H1 (cell line): ENCODE measurements at regions not wholly inside any gene's neighbourhood (a gene's known extent, or its start where the extent isn't known, plus 50 kb on each side); places are given as distances from the start of the nearest gene placed in this dataset.

Experiments
- CTCF ChIA-PET: fragments of 300-600 bp; sonication (Branson Sonifier 250); formaldehyde crosslinking; loops from one replicate; lab custom pipeline; 2021; ENCODE audit not compliant: partially characterized antibody; lab: Charles Lee
- POLR2A ChIA-PET: fragments of 300-600 bp; sonication (Branson Sonifier 250); formaldehyde crosslinking; loops from one replicate; lab custom pipeline; 2021; ENCODE audit warnings: inconsistent platforms; ENCODE audit not compliant: partially characterized antibody; lab: Charles Lee
- DNase-seq, 2 experiments: peaks; one replicate each; pipeline versions ENCODE4 v3.0.0 to v3.0.0-alpha.2; 2010 to 2022; ENCODE audit warnings: low spot score in 2 of 2, low read depth in 1 of 2, mixed read lengths in 1 of 2
- FAIRE-seq: peaks from 2 replicates; lab custom pipeline; 2011; peaks lifted over from hg19 to GRCh38; lab: Jason Lieb, UNC
- H2AFZ ChIP-seq: 2 replicates; pipeline ENCODE4 v1.8.1; 2012; ENCODE audit warnings: low read length, inconsistent platforms
- H2AK5ac ChIP-seq: 2 replicates; pipeline ENCODE4 v1.6.1; 2013; ENCODE audit warnings: low read depth, low read length
- H2BK120ac ChIP-seq: replicated peaks from 2 replicates; pipeline ENCODE3; 2013; ENCODE audit warnings: low read depth, low read length, inconsistent platforms
- H2BK12ac ChIP-seq: 2 replicates; pipeline ENCODE4 v1.6.1; 2013; ENCODE audit warnings: low read depth, low read length
- H2BK15ac ChIP-seq: 2 replicates; pipeline ENCODE4 v1.6.1; 2013; ENCODE audit warnings: low read length
- H2BK20ac ChIP-seq: 2 replicates; pipeline ENCODE4 v1.6.1; 2013; ENCODE audit warnings: low read length
- H2BK5ac ChIP-seq: 2 replicates; pipeline ENCODE4 v1.6.1; 2013; ENCODE audit warnings: low read depth, low read length
- H3K14ac ChIP-seq: 2 replicates; pipeline ENCODE4 v1.6.1; 2013; ENCODE audit warnings: inconsistent platforms; ENCODE audit not compliant: insufficient read length
- H3K18ac ChIP-seq: 2 replicates; pipeline ENCODE4 v1.6.1; 2013; ENCODE audit warnings: low read length; ENCODE audit errors: extremely low read depth
- H3K23ac ChIP-seq: 2 replicates; pipeline ENCODE4 v1.6.1; 2013; ENCODE audit warnings: inconsistent platforms; ENCODE audit not compliant: insufficient read length
- H3K23me2 ChIP-seq: 2 replicates; pipeline ENCODE4 v1.6.1; 2013; ENCODE audit warnings: low read depth, low read length
- H3K27ac ChIP-seq: 2 replicates; pipeline ENCODE4 v1.6.1; 2011; ENCODE audit warnings: low read depth, low read length, inconsistent platforms
- H3K27me3 ChIP-seq, 4 experiments: replicated peaks in 1 of 4; 1 replicate in 1 of 4; 2 replicates in 3 of 4; pipeline versions ENCODE4 v1.6.1 to v1.8.1; 2011 to 2013; ENCODE audit warnings: low read length in 3 of 4, mild to moderate bottlenecking in 3 of 4, inconsistent platforms in 2 of 4, mixed read lengths in 2 of 4, moderate library complexity in 1 of 4; ENCODE audit not compliant: control insufficient read depth in 3 of 4, insufficient read depth in 3 of 4; ENCODE audit errors: extremely low read depth in 1 of 4
- H3K36me3 ChIP-seq, 4 experiments: 2 replicates each; pipeline versions ENCODE4 v1.6.1 to v1.8.1; 2011 to 2013; ENCODE audit warnings: mild to moderate bottlenecking in 4 of 4, low read length in 3 of 4, moderate library complexity in 2 of 4, control low read depth in 1 of 4, inconsistent platforms in 1 of 4; ENCODE audit not compliant: insufficient read depth in 4 of 4, control insufficient read depth in 2 of 4
- H3K4ac ChIP-seq: replicated peaks from 2 replicates; pipeline ENCODE3; 2013; ENCODE audit warnings: low read length, low read depth, mixed read lengths, inconsistent platforms; ENCODE audit not compliant: insufficient read length
- H3K4me1 ChIP-seq, 4 experiments: replicated peaks in 1 of 4; 1 replicate in 1 of 4; 2 replicates in 3 of 4; pipeline versions ENCODE4 v1.6.1 to v1.8.1; 2011 to 2013; ENCODE audit warnings: low read length in 3 of 4, inconsistent platforms in 2 of 4, mixed read lengths in 1 of 4; ENCODE audit not compliant: insufficient read depth in 4 of 4, control insufficient read depth in 3 of 4
- H3K4me2 ChIP-seq, 2 experiments: 2 replicates each; pipeline versions ENCODE4 v1.6.1 to v1.8.1; 2011 to 2013; ENCODE audit warnings: low read depth in 2 of 2, low read length in 2 of 2, control low read depth in 1 of 2, inconsistent platforms in 1 of 2, mild to moderate bottlenecking in 1 of 2; ENCODE audit not compliant: insufficient read depth in 1 of 2
- H3K4me3 ChIP-seq, 4 experiments: fragments of 200-600, 300-600 bp in 1 of 4; sonication (generic), shearing (Covaris generic), sonication (Bioruptor Twin) in 1 of 4; 2 replicates each; pipeline versions ENCODE4 v1.5.1 to v1.8.1; 2011 to 2016; ENCODE audit warnings: low read length in 4 of 4, low read depth in 3 of 4, control low read depth in 2 of 4, inconsistent platforms in 2 of 4, mild to moderate bottlenecking in 2 of 4, mixed read lengths in 1 of 4, moderate library complexity in 1 of 4; ENCODE audit not compliant: insufficient read depth in 2 of 4; ENCODE audit errors: extremely low read depth in 1 of 4
- H3K56ac ChIP-seq: replicated peaks from 2 replicates; pipeline ENCODE3; 2013; ENCODE audit warnings: low read depth, mild to moderate bottlenecking, mixed read lengths, low read length, inconsistent platforms; ENCODE audit not compliant: insufficient read length
- H3K79me1 ChIP-seq: 2 replicates; pipeline ENCODE4 v1.6.1; 2013; ENCODE audit warnings: low read depth, low read length, control low read depth
- H3K79me2 ChIP-seq, 2 experiments: 2 replicates each; pipeline versions ENCODE4 v1.6.1 to v1.8.1; 2012 to 2013; ENCODE audit warnings: low read length in 2 of 2, mild to moderate bottlenecking in 2 of 2, inconsistent platforms in 1 of 2; ENCODE audit not compliant: insufficient read depth in 2 of 2, control insufficient read depth in 1 of 2
- H3K9ac ChIP-seq, 4 experiments: replicated peaks in 1 of 4; 1 replicate in 1 of 4; 2 replicates in 3 of 4; pipeline versions ENCODE4 v1.6.1 to v1.8.1; 2011 to 2013; ENCODE audit warnings: low read depth in 3 of 4, low read length in 3 of 4, control low read depth in 2 of 4, mild to moderate bottlenecking in 2 of 4, moderate library complexity in 2 of 4, inconsistent platforms in 1 of 4; ENCODE audit errors: extremely low read depth in 1 of 4
- H3K9me3 ChIP-seq, 2 experiments: 2 replicates each; pipeline versions ENCODE4 v1.6.1 to v1.8.1; 2012 to 2013; ENCODE audit warnings: mild to moderate bottlenecking in 2 of 2, moderate library complexity in 2 of 2, control low read depth in 1 of 2, inconsistent platforms in 1 of 2, low read depth in 1 of 2, low read length in 1 of 2, mixed read lengths in 1 of 2; ENCODE audit not compliant: insufficient read depth in 2 of 2
- H4K20me1 ChIP-seq, 2 experiments: replicated peaks in 1 of 2; 2 replicates each; pipeline versions ENCODE3 to v1.8.1; 2011 to 2013; ENCODE audit warnings: inconsistent platforms in 2 of 2, low read length in 2 of 2, mild to moderate bottlenecking in 1 of 2; ENCODE audit not compliant: insufficient read depth in 2 of 2, control insufficient read depth in 1 of 2
- H4K5ac ChIP-seq: 2 replicates; pipeline ENCODE4 v1.6.1; 2013; ENCODE audit warnings: low read length, low read depth, mixed read lengths, inconsistent platforms; ENCODE audit not compliant: insufficient read length
- H4K8ac ChIP-seq: 2 replicates; pipeline ENCODE4 v1.8.0; 2013; ENCODE audit warnings: mild to moderate bottlenecking, moderate library complexity, low read length, inconsistent platforms; ENCODE audit not compliant: insufficient read depth; ENCODE audit errors: extremely low read depth
- H4K91ac ChIP-seq: replicated peaks from 2 replicates; pipeline ENCODE3; 2013; ENCODE audit warnings: low read length, mixed read lengths, inconsistent platforms; ENCODE audit not compliant: insufficient read length
- JUN ChIP-seq: IDR thresholded peaks from 2 replicates; pipeline ENCODE4 v1.6.1; 2011; ENCODE audit warnings: low read depth, mild to moderate bottlenecking, improper control_type of control experiment, low read length
- NANOG ChIP-seq: IDR thresholded peaks from 2 replicates; pipeline ENCODE4 v1.6.1; 2011; ENCODE audit warnings: low read length, low read depth, mild to moderate bottlenecking, inconsistent platforms; ENCODE audit not compliant: insufficient read depth, poor library complexity, severe bottlenecking
- NRF1 ChIP-seq: IDR thresholded peaks from 2 replicates; pipeline ENCODE4 v1.6.1; 2011; ENCODE audit warnings: mild to moderate bottlenecking, low read depth, low read length, improper control_type of control experiment
- POU5F1 ChIP-seq: IDR thresholded peaks from 2 replicates; pipeline ENCODE4 v1.6.1; 2011; ENCODE audit warnings: low read depth, mild to moderate bottlenecking, low read length, moderate library complexity
- SRF ChIP-seq: IDR thresholded peaks from 2 replicates; pipeline ENCODE4 v1.6.1; 2011; ENCODE audit warnings: mild to moderate bottlenecking, low read depth, low read length, moderate library complexity
- SUZ12 ChIP-seq: fragments of 200-600 bp; sonication (generic); IDR thresholded peaks from 2 replicates; pipeline ENCODE4 v1.6.1; 2012; ENCODE audit warnings: mild to moderate bottlenecking, inconsistent platforms, low read length, moderate library complexity, mixed read lengths
- WGBS, 2 experiments: shearing (Covaris generic) in 1 of 2; methylation state at CpG; one replicate each; pipeline versions ENCODE4 v1.1.6 to v1.1.7; 2013 to 2015; ENCODE audit warnings: low lambda C conversion rate in 2 of 2, mixed read lengths in 2 of 2, inconsistent platforms in 1 of 2, low coverage in 1 of 2, missing lambda C conversion rate in 1 of 2; ENCODE audit not compliant: insufficient replicate concordance in 2 of 2, insufficient coverage in 1 of 2, insufficient read length in 1 of 2; ENCODE audit errors: extremely low coverage in 1 of 2, missing lambda C conversion rate in 1 of 2; 5-methylcytosine and 5-hydroxymethylcytosine counted together

DNA sequence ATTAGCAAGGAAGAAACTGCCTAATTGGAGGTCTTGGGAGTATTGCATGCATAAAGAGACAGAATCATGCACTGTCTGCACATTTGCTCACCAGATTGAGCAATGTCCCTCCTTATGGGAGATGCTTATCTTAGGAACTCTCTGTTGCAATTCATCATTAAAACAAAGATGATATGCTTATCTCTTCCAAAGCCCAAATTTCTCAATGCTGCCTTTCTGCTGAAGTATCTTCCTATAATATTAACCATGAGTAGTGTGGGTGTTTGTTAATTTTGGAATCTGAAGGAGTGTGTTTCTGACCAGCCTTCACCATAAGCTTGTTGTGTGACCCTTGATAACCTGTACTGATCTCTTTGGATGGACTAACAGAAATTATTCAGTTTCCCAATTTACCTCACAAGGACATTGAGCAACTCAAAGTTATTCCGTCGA is 1257.6 kb upstream of the FLRT2 start:
- FAIRE-seq: no peak
- CTCF ChIA-PET: no interaction called here

More for the DNA sequence above, 1257.6 kb upstream of the FLRT2 start:
- whole genome bisulfite sequencing, 2 experiments: 100% methylated on average over 2 of the region's 2 CpGs; no CpG with 5 or more reads in 1 of the 2 experiments
- Histone ChIP-seq H4K5ac (no peak overlapping the region), H2BK5ac (no peak overlapping the region), H2AFZ (no peak overlapping the region), H3K14ac (no peak overlapping the region), H4K91ac (no peak overlapping the region), H3K4me1 (no peaks in the 10 kb centered on the region), H2AK5ac (no peak overlapping the region), H3K36me3 (no peaks in the 10 kb centered on the region), H3K4me3 (no peak overlapping the region), H3K56ac (no peak overlapping the region), H3K27me3 (no peaks in the 10 kb centered on the region), H2BK20ac (no peak overlapping the region), H3K9ac (no peak overlapping the region), H2BK120ac (no peak overlapping the region), H3K18ac (no peak overlapping the region), H3K23me2 (no peaks in the 10 kb centered on the region), H3K79me1 (no peaks in the 10 kb centered on the region), H2BK15ac (no peak overlapping the region), H4K20me1 (no peaks in the 10 kb centered on the region), H3K9me3 (no peaks in the 10 kb centered on the region), H3K79me2 (no peaks in the 10 kb centered on the region), H3K27ac (no peak overlapping the region), H3K4ac (no peak overlapping the region), H4K8ac (no peak overlapping the region), H3K4me2 (no peak overlapping the region), H3K23ac (no peak overlapping the region), H2BK12ac (no peak overlapping the region)
- POLR2A ChIA-PET: no interaction called here
- no peak for DNase-seq
- TF ChIP-seq POU5F1 (no peak), NANOG (no peak), JUN (no peak), SRF (no peak), SUZ12 (no peak), NRF1 (no peak)
